Neural progenitor cell (in vitro differentiated cells): ENCODE measurements at regions not wholly inside any gene's neighbourhood (a gene's known extent, or its start where the extent isn't known, plus 50 kb on each side); places are given as distances from the start of the nearest gene placed in this dataset.

Source experiments
- EZH2phosphoT487 ChIP-seq: fragments of 200-600 bp; sonication (generic); IDR thresholded peaks from 2 replicates; pipeline ENCODE4 v1.6.1; 2017; ENCODE audit warnings: antibody characterized with exemption
- TF ChIP-seq, protein P1 (sequence below): fragments of 200-600 bp; sonication (generic); IDR thresholded peaks from 2 replicates; pipeline ENCODE4 v1.5.1; 2017; ENCODE audit warnings: antibody characterized with exemption, mild to moderate bottlenecking

DNA sequence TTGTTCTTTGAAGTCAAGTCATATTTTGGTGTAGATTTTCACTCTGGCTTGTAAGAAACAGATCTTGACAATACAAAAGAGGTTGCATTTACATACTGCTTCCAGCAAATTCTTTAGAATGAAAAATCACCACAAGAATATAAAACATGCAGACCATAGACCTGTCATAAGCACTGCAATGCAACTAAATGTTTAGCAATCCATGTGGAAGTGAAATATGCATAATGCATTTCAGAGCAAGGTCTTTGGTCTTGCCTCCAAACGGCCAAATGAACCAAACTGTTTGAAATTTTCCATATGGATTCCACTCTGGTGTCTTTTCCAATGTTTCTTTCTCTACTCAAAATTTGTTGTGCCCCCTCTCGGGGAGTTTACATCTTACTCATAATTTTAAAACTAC lies 271.0 kb upstream of the CDH20 start:
- TF ChIP-seq, protein P1, sequence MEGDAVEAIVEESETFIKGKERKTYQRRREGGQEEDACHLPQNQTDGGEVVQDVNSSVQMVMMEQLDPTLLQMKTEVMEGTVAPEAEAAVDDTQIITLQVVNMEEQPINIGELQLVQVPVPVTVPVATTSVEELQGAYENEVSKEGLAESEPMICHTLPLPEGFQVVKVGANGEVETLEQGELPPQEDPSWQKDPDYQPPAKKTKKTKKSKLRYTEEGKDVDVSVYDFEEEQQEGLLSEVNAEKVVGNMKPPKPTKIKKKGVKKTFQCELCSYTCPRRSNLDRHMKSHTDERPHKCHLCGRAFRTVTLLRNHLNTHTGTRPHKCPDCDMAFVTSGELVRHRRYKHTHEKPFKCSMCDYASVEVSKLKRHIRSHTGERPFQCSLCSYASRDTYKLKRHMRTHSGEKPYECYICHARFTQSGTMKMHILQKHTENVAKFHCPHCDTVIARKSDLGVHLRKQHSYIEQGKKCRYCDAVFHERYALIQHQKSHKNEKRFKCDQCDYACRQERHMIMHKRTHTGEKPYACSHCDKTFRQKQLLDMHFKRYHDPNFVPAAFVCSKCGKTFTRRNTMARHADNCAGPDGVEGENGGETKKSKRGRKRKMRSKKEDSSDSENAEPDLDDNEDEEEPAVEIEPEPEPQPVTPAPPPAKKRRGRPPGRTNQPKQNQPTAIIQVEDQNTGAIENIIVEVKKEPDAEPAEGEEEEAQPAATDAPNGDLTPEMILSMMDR, result no peak
- TF ChIP-seq EZH2phosphoT487, result no peak
